Activated naive CD4-positive, alpha-beta T cell treated with anti-CD3 and anti-CD28 coated beads, Interleukin-2, amount 50 U/mL, for 16 hours (primary cell): ENCODE measurements at regions not wholly inside any gene's neighbourhood (a gene's known extent, or its start where the extent isn't known, plus 50 kb on each side); places are given as distances from the start of the nearest gene placed in this dataset.

Source experiments
- DNase-seq: peaks from one replicate; pipeline ENCODE4 v3.0.0-alpha.2; 2020

DNA sequence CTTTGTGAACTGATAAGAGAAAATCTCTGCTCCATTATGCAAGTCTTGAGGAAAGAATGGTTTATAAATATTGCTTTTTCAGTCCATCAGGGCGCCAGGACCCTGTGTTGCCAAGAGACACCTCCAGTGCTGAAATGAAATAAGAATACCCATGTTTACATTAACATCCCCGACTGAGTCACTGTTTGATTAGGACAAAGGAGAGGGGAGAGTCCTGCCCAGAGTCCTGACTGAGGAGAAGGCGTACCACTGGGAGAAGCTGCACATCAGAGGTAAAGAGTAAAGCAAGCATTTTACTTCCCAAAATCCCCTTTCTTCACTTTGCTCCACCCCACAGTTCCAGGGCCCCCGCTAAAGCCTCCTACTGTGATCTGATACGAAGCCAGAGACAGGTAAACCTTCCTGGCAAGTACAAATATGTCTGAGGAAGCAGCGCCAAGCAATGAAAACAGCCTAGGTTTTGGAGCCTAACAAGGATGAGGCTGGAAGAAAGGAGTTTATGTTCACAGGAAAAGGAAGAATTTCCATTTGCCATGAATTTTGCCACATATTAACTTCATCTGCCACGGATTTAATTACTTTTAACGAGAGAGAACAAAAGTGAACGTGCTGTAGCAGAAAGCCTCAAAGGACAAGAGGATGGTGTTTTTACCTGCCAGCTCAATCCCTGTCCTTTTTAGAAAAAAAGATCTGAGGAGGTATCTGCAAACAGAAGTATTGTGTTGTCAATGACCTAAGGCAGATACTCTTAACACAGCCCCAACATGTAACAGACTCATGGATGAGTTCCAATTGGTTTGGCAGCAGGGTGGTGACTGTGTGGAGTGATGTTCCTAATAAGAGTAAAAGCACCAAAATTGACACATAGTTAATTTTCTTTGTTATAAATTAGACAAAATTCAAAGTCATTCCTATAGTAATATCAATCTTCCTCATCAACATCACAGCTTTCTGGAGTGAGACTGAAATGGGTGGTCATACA, 209.4 kb upstream of the TLE4 start:
- no peak for DNase-seq

DNA sequence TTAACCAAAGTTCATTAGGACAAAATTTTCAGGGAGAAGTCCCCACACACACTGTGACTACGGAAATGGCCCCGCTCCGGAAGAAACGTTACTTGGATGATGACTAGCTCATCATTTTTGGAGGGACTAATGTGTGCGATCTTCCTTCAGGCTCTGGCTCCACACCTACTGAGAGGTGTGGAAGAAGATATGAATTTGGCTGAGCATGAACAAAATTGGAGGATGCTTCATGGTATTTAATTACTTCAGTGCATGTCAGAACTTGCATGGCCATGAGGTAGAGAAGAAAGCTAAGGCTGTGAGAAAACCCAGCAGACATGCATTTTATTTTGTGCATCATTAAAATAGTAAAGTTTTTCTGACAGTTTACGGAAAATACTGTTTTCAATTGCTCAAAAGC, 202.1 kb upstream of the TLE4 start:
- no peak for DNase-seq

DNA sequence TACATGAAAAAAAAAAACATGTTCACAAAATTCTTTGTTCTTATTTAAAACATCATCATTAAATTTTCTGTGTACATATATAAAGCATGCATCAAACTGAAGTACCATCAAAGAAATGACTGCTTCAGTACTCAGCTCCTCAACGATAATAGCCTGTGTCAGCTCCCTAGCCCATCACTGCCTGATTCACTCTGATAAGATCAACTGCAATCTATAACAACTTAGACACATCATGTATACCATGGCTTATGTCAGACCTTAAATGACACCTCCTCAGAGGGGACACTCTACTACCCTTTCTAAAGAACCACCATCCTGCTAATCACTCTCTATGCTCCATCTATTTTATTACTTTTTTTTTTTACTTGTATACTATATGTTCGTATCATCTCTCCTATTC, 200.5 kb upstream of the TLE4 start:
- DNase-seq = no peak

DNA sequence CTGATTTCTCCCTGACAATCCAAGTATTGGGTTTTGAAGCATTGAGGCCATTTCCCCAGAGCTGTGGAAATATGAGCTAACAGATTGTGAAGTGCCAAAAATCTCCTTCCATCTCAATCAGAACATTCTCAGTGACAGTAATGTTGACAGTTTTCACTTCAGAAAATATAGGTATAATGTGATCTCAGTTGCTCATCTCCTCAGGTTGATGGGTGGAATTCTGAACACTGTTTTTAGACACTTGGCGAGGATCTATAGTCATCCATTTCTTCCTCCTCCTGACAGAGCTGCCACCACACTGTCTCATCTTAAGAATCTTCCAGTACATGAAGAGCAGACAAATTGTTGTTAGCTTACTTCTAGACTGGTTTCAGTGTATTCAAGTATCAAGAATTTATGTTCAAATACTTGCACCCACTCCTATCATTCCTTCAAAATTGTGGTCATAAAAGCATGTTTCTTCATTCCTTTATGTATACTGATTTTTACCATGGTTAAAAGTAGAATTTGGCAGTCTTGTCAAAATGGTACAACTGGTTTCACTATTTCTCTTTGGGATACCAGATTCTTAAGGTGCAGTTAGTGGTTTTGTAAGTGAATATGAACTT, 199.7 kb upstream of the TLE4 start:
- DNase-seq = no peak

- no peak for DNase-seq
Observed at GRCh38 chr9:79377339-79377855, 194.4 kb upstream of the TLE4 start.

DNA sequence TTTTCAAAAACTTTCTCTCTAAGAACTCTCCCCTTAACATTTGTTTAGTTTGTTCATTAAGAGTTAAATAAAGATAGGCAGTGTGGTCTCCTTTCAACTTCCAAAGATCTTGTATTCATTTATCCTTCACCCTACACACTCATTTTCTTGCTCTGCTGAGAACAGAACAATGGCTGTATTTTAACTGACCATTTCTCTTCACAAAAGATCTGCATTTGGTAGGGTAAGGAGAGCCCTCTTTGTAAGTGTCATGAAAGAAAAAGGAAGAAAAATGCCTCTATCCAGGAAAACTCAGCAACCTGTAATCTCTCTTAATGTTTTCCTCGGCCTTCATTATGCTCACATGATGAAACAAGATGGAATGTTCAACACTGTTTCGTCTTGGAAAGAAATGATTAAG, 193.7 kb upstream of the TLE4 start:
- DNase-seq = no peak

DNA sequence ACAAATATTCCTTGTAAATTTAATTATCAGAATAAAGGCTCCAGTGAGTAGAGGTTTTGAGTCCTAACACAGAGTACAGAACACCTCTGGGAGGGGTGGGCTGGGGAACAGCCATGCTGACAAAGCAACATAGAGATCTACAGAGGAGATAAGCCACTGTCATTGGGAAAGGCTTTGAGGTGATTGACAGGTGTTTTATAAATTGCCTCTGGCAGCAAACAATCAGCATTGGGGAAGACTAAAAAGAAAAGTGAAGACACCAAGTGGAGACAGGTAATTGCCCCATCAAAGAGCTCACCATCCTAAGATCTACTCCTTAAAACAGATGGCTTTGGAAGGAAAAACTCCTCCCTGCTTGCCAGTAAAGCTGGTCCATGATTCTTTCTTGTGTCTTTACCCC, 189.7 kb upstream of the TLE4 start:
- DNase-seq = no peak

GRCh38 chr9:79382458-79382857, 189.3 kb upstream of the TLE4 start:
- no peak for DNase-seq

- DNase-seq = no peak
Observed at GRCh38 chr9:79383096-79383495, 188.7 kb upstream of the TLE4 start.

DNA sequence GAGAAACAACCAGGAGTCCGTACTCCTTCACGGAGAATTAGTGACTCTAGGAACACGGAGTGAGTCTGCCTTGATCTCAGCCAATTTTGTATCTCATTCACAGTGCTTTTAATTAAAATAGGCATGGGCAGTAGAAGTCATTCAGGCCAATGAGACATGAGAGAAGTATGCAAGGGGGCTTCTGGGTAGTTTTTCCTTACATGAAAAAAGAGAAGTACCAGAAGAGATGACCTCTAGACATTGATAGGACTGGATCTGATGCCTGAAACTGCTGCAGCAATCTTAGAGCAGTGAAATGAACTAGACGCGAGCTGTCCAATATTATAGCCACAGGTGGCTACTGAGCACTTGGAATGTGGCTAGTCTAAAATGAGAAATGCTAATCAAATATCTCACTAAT, 187.7 kb upstream of the TLE4 start:
- DNase-seq = no peak

DNA sequence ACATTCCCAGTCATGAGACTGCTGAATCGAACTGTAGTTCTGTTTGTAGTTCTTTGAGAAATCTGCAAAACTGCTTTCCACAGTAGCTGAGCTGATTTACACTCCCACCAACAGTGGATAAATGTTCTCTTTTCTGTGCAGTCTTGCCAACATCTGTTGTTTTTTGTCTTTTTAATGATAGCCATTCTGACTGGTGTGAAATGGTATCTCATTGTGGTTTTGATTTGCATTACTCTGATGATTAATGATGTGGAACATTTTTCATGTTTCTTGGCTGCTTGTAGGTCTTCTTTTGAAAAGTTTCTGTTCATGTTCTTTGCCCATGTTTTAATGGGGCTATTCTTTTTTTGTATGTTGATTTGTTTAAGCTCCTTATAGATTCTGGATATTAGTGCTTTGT, 187.3 kb upstream of the TLE4 start:
- no peak for DNase-seq

DNA sequence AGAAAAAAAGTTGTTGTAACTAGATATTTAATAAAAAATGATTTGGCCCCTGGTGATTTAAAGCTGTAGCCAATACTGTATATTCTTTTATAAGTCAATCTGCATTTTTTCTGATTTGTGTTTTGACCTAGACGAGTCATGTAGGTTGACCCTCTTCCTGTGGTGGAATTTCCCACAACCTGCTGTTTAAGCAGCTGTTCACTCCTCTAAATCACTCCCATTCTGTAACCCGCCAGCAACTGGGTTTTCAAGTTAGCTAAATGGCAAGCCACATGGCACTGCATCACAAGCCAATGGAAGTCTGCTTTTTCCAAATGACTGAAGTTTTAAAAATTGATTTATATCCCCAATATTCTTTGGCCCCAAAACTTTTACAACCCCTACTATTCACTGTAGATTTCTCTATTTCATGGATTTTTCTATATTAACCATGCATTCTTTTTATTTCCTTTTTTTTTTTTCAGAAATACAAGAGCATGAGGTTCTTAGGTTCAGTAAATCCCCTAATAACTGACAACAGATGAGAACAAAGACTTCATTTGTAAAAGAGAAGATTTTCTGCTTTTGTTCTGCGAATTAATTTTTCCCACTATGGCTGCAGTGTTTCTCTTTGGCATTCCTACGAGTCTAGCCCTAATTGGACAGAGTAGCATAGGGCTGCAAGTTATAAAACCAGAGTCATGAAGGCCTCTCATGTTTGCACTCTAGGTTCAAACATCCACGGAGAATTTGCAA, 184.5 kb upstream of the TLE4 start:
- no peak for DNase-seq

GRCh38 chr9:79390077-79390698, 181.6 kb upstream of the TLE4 start:
- DNase-seq = no peak

- no peak for DNase-seq
Observed at GRCh38 chr9:79390781-79391770, 180.7 kb upstream of the TLE4 start.

DNA sequence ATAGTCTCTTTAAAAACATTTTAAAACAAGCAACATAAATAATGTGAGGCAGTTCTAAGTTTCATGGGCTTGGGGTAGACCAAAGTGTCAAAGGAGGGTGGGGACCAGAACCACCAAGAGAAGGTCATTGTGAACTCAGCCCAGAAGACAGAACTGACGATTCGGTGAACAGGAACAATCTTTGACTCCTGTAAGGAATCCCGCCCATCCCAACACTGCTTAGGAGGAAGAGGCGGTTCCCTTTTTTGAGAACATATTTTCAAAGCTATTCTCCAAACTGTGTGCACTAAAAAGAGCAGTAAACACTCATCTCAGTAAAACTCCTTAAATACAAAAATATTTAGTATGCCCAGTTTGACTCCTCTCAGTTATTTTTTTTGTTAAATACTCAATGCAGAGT, 176.5 kb upstream of the TLE4 start:
- no peak for DNase-seq

DNA sequence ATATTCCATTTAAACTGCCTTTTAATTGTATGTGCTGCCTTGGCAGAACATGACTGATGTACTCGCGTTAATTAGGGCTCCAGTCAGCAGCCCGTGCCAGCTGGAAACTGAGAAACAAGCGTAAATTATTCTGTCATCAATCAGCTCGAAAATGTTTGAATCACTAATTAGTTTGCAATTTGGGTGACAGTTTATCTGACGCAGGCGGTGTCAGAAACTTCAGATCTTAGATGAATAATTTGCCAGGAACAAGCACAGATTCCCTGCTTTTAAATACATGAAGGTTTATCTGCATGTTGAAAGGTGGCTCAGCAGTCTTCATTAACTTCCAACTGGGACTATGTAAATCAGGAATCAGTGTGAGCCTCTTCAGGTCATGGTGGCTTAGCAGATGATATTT, 176.0 kb upstream of the TLE4 start:
- no peak for DNase-seq

DNA sequence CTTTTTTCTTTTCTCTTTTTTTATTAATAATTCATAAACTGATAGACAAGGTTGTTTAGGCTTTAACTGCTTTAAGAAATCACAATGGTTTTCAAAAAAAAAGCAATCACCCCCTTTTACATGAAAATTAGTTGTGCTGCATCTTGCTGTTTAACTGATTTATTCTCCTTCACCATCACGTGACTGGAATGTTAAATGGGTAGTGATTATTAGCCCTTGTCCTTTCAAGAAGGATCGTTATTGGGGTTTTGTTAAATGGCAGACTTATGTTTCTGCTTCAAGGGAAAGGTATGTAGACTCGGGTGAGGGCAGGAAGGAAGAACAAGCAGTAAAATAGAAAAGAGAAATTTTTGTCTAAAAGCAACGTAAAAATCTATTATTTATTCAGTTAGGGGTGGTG, 175.6 kb upstream of the TLE4 start:
- DNase-seq = no peak

DNA sequence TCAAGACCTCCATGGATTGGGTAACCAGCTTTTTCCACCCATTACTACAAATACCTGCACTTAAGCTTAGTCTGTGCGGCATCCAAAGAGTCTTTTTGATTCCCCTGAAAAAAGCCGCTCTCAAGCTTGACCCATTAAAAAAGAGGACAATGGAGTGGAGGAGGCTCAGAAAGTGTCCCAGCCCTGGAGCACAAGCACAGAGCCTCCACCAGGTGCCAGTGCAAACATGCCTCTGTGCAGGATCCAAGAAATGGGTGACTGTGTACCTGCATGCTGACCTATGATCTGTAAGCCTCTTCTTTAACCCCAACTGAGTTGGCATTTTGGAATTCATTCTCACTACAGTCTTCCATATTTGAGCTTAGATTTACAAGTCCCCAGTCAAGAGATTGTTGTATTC, 168.3 kb upstream of the TLE4 start:
- no peak for DNase-seq

DNA sequence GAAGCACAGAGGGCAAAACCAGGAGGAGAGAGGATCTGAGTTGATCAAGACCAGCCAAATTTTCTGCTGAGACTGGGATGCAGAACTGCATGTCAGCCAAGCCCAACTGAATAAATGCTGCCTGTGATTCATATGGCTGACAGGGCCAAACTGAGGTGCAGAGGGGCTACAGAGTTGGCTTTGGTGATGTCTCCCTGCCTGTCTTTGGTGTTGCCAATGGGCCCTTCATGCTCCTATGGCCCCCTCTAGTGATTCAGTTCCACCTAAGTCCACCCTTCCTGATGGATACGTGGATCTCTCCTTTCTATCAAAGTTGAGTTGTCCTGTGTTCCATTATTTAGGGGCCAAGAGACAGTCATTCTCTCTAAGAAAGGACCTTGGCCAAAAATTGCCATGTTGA, 163.6 kb upstream of the TLE4 start:
- no peak for DNase-seq

DNA sequence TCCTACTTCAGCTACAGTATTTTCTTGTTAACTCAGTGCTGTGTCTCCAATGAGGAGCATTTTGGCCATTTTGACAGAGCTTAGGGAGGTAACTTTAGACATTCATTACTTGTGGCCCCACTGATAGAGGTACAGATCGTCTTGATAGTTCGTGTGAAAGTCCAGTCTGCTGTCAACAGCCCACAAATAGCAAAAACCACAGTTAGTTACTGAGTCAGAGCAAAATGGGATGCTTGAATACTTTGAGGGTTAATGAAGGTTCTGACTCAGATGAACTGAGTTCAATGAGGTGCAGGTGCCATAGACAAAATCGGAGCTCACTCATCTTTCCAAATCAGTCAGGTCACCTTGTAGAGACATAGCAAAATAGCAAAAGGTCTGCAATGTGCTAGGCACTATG, 163.1 kb upstream of the TLE4 start:
- no peak for DNase-seq

DNA sequence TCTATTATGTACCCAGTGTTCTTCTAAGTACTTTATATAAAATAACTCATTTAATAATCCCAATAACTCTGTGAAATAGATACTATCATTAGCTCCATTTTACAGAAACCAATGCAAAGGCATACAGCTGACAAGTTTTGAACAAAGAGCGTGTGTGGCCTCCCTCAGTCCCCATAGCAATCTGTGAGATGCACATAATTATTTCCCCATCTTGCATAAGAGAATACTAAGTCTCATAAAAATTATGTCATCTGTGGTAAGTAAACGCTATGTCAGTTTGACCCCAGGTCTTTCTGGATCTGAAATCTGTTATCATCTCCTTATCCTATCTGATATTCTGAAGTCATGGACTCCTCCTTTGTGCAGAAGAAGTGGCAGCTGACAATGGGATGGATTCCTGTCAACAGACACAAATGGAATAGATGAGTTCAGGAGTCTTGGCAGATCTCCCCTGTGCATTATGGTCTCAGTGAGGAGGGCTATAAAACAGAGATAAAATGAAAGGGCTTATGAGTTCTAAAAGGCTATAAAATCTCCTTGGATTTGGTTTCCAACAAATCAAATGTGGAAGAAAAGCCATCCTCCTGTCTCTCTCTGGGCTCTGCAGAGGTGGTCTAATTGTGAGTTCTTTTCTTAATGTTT, 162.5 kb upstream of the TLE4 start:
- no peak for DNase-seq
